Pons (tissue), 1 donor: ENCODE measurements at regions not wholly inside any gene's neighbourhood (a gene's known extent, or its start where the extent isn't known, plus 50 kb on each side); places are given as distances from the start of the nearest gene placed in this dataset.
A peak's percentile ranks its signal among the peaks of the same experiment; 100 is the strongest.

Experiments
- DNase-seq: peaks from one replicate; pipeline ENCODE4 v3.0.0-alpha.2; 2016; ENCODE audit warnings: low spot score

DNA sequence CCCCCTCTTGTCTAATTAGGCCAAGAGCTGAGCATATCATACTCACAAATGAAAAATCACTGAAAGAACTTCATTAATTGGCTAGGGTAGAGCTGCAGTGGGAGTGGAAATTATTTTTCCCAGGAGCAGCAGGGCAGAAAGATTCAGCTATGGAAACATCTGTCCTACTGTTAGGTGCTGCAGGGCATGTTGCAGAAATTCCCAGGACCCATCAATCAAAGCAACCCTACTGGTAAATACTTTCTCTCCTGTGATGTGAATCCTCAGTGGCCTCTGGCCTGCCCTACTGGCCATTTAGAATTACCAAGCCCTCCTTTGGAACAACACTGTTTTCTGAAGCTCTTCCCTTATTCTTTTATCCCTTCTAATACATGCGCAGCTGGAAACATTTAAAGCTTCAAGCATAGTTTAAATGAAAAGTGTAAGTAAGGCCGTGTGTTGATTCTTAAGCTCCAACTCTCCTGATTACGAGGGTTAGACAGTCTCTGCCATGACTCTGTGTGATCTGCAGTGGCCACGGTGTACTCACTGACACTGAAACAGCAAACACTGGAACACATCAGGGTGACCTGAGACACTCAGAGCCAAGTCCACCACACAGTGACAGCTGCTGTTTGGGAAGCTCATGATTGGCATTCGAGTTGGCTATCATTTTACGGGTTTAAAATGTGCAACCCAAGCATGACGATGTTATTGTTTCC is 62.6 kb upstream of the TMCC3 start:
- no peak for DNase-seq

DNA sequence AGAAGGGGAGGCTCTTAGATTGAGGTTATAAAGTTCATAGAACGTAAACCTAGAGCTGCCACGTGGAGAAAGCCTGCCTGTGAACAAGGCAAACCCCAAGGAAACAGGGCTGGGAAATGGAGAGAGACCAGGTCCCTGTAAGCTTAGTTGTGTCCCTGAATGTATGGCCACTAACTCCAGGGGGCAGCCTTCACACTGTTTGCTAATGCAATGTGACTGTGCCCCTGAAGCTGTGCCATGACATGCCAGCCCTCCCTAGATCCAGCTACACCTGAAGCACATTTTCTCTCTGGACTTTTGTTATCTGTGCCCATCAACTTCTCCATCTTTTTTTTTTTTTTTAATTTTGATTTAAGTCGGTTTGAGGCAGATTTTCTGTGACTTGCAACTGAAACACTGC is 60.6 kb upstream of the TMCC3 start:
- peak; percentile 39 for DNase-seq

DNA sequence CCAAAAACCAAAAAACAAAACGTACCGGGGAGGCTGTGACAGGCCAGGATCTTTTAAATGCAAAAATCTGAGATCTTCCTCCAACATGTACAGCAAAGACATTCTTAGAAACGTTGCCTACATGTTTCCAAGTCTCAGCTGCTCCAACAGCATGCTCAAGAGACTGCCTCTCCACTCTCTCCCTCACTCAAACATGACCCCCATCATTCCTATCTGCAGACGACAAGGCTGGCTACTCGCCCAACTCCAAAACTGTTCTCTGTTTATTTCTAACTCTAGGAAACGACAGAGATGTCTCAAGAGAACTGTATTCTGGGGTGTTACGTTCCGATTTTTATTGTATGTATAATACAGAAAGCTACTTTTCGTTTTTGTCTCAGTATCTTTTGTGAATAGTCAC is 57.5 kb upstream of the TMCC3 start:
- DNase-seq, result no peak

DNA sequence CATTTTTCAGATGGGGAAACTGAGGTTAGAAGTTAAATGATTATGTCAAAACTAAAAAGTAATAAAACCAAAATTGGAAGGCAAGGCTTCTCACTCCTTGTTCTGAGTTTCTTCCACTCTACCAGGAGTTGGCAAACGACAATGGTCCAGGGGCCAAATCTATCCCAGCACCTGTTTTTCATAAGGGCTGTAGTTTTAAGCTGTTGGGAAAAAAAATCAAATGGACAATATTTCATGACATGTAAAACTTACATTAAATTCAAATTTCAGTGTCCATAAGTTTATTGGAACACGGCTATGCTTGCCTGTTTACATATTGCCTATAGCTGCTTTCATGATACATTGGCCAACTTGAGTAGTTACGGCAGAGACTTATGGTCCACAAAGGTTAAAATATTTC is 56.7 kb upstream of the TMCC3 start:
- DNase-seq, result no peak

DNA sequence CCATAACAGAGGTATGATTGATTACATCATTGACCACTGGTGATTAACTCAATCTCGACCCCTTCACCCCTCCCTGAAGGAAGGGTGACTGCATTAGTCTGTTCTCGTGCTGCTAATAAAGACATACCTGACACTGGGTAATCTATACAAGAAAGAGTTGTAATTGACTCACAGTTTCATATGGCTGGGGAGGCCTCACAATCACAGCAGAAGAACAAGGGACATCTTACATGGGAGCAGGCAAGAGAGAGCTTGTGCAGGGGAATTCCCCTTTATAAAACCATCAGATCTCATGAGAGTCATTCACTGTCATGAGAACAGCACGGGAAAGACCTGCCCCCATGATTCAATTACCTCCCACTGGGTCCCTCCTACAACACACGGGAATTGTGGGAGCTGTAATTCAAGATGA is 55.9 kb upstream of the TMCC3 start:
- no peak for DNase-seq

DNA sequence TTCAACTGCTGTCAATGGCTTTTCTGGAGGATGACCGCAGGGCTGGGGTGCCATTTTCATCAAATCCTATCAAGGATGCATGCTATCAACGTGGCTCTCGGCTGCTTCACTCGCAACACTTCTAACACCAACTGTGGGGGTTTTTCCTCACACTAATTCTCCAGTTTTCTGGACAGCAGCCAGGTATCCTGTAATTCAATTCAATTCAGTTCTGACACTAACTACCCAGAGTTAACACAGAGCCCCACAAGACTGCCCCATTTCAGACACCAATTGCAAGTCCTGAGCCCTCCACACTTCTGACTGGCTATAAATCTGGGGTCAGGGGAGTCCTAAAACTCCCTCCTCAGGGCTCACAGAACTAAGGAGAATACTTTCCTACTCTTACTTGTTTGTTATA is 55.3 kb upstream of the TMCC3 start:
- DNase-seq, result no peak

DNA sequence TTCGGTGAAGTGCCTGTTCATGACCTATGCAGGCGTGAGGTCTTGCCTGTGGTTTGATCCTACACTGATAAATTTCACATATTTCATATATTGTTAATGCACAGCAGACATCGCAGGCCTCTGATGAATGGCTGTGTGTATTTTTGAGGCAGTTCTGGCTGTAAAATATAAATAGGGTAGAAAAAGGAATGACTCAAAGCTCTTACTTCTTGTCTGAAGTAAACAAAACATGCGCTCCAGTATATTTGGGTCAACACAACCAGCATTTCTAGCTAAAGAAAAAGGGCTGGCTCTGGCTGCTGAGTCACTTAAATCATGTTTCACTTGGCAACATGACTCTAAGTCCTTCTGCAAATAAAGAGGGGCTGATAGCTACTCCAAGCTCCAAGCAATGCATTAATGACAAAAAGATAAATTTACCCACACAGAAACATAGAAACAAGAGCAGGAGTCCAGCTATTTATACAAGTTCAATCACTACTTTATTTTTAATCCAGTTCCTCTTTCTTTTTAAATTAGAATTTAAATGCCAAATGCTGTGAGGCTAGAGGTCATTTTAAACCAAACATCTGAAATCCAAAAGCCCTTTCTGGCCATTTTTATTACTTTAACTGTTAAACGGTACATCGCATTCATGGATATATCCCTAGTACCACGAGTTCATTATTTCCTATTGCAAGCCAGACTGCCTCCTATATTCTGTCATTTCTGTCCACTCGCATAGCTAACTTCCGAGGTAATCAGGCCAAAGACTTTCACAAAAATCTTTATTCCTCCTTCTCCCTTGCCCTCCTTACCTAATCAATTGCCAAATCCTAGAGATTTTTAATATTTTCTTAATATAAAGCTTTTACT is 54.3 kb upstream of the TMCC3 start:
- peak; percentile 51 for DNase-seq

DNA sequence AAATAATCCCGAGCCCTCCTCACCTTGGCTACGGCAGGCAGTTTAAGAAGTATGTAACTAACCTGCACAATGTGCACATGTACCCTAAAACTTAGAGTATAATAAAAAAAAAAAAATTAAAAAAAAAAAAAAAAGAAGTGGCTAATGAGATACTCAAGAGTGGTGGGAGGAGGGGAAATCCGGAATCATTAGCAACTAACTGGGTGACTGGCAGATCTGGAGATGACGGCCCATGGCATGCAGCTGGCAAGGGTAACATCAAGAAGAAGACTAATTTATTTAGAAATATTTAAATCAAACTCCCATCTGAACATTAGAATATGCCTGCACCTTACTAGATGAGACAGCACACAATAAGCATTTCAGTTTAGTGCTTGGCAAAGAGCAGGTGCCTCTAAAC is 52.3 kb upstream of the TMCC3 start:
- DNase-seq, result no peak

DNA sequence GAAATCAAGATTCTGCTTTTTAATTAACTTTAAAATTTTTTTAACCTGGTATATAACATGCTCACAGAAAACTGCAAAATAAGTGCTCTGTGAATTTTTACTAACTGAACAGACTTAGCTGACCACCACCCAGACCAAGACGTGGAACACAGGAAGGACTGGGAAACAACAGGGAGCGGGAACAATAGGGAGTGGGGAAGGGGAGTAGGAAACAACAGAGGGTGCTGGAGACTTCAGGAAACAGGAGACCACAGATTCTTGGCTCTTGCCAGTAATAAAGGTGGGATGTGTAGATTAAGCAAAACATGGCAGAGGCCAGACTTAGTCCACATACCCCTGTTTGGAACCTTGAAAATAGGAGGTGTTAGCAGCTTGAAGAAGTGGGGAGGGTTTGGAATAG is 51.4 kb upstream of the TMCC3 start:
- no peak for DNase-seq

DNA sequence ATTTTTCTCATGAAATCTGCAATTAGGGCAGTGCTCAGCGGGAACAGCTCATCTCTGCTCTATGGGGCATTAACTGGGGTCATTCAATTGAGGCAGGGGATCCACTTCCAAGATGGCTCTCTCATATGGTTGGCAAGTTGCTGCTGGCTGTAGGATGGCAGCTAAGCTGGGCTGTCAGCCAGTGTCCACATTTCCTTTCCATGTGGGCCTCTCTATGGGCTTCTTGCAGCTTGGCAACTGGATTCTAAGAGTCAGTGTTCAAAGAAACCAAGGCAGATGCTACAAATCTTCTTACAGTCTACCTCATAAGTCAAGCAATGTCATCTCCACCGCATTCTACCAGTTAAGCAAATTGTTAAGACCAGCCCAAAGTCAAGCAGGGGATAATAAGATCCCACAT is 50.3 kb upstream of the TMCC3 start:
- no peak for DNase-seq
